ENCODE measurements at regions not wholly inside any gene's neighbourhood (a gene's known extent, or its start where the extent isn't known, plus 50 kb on each side); places are given as distances from the start of the nearest gene placed in this dataset.

DNA sequence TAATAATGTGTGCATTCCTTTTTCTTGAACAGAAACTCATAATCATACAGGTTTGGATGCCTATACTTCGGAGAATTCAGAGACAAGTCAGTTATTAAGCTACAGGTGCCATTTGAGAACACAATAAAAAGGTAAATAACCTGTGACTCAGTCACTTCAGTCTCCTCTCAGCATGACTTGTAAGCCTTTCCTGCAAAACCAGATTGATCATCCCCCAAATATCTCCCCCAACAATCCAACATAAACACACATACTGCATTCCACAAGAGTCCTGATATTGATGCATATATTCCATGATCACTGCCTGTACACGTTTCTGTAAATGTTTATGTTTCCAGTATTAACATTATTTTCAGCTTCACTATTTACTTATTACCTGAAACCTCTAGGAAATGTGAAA, 110.8 kb downstream of the PWWP3B start:
- Mint-ChIP-seq H3K36me3 (no peaks in the 10 kb centered on the region), H3K4me3 (no peak overlapping the region), H3K9me3 (no peaks in the 10 kb centered on the region), H3K27ac (no peak overlapping the region), H3K4me1 (peaks cover 3% of the 10 kb centered on the region), H3K27me3 (ENCODE audit: insufficient read depth, low read depth) (no peaks in the 10 kb centered on the region)
- Histone ChIP-seq H3K27me3 (no peaks in the 10 kb centered on the region), H2AFZ (replicated peaks) (no peak overlapping the region), H4K20me1 (ENCODE audit: low read depth) (no peaks in the 10 kb centered on the region), H3K36me3 (no peaks in the 10 kb centered on the region), H3K9ac (no peak overlapping the region), H3K4me2 (no peak overlapping the region), H3K4me3 (no peak overlapping the region), H3K4me1 (no peaks in the 10 kb centered on the region), H3F3A (ENCODE audit: low read depth) (no peaks in the 10 kb centered on the region), H3K9me3 (ENCODE audit: low read depth) (peaks cover 8% of the 10 kb centered on the region), H3K27ac (no peak overlapping the region), H3K79me2 (ENCODE audit: low read depth) (no peaks in the 10 kb centered on the region)
- no peak for DNase-seq (ENCODE audit: low spot score)
- TF ChIP-seq EZH2 (IDR thresholded peaks at IDR 0.05) (no peak), EZH2phosphoT487 (IDR thresholded peaks at IDR 0.05) (no peak)
- TF ChIP-seq, protein P1, sequence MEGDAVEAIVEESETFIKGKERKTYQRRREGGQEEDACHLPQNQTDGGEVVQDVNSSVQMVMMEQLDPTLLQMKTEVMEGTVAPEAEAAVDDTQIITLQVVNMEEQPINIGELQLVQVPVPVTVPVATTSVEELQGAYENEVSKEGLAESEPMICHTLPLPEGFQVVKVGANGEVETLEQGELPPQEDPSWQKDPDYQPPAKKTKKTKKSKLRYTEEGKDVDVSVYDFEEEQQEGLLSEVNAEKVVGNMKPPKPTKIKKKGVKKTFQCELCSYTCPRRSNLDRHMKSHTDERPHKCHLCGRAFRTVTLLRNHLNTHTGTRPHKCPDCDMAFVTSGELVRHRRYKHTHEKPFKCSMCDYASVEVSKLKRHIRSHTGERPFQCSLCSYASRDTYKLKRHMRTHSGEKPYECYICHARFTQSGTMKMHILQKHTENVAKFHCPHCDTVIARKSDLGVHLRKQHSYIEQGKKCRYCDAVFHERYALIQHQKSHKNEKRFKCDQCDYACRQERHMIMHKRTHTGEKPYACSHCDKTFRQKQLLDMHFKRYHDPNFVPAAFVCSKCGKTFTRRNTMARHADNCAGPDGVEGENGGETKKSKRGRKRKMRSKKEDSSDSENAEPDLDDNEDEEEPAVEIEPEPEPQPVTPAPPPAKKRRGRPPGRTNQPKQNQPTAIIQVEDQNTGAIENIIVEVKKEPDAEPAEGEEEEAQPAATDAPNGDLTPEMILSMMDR (IDR thresholded peaks at IDR 0.05): no peak

DNA sequence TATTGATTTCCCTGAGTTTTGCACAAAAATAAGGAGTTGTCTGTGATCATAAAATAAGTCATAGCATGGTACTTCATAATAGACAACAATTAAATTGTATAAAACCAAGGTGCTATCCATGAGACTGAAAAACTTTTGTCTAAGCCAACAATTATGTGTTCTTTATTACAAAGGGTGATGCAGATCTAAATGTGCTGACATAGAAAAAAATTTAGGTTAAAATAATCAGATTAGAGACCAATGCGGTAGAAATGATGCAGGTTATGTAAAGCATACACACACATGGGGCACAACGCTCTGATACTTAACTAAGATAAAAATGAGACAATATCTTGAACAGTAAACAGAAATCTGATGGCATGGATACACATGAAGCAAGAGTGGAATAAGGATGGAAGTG, 113.3 kb downstream of the PWWP3B start:
- H3K9me3 Mint-ChIP-seq: no peaks in the 10 kb centered on the region

DNA sequence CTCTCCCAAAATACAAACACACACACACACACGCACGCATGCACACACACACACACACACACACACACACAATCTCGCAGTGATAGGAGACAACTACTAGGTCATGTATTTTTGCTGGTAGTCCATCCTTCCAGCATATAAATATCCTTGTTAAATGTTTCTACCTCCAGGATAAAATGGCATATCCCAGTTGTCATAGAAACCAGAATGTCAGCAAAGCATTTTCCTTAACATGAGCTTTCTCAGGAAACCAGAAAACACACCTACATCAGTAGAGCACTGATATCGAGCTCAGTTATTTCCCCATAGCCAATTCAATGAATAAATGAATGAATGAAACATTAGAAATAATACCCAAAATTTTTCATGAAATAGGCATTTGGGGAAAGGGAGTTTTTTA, 115.7 kb downstream of the PWWP3B start:
- Histone ChIP-seq H3K9me3 (ENCODE audit: low read depth) (peaks cover 8% of the 10 kb centered on the region), H3K4me3 (no peak overlapping the region), H2AFZ (replicated peaks) (no peak overlapping the region), H3K4me2 (no peak overlapping the region), H3K79me2 (ENCODE audit: low read depth) (no peaks in the 10 kb centered on the region), H3K27ac (no peak overlapping the region), H3K4me1 (no peaks in the 10 kb centered on the region), H4K20me1 (ENCODE audit: low read depth) (no peaks in the 10 kb centered on the region), H3K36me3 (no peaks in the 10 kb centered on the region), H3F3A (ENCODE audit: low read depth) (no peaks in the 10 kb centered on the region), H3K27me3 (no peaks in the 10 kb centered on the region), H3K9ac (no peak overlapping the region)
- Mint-ChIP-seq H3K27me3 (ENCODE audit: insufficient read depth, low read depth) (no peaks in the 10 kb centered on the region), H3K27ac (no peak overlapping the region), H3K4me3 (no peak overlapping the region), H3K4me1 (peaks cover 12% of the 10 kb centered on the region), H3K9me3 (no peaks in the 10 kb centered on the region), H3K36me3 (no peaks in the 10 kb centered on the region)
- DNase-seq (ENCODE audit: low spot score): no peak
- TF ChIP-seq EZH2phosphoT487 (IDR thresholded peaks at IDR 0.05) (no peak), EZH2 (IDR thresholded peaks at IDR 0.05) (no peak)
- TF ChIP-seq, protein P1 (IDR thresholded peaks at IDR 0.05): no peak

More for the DNA sequence above, 113.3 kb downstream of the PWWP3B start:
- no peaks in the 10 kb centered on the region for H3K27me3 ChIP-seq
- H3K4me2 ChIP-seq: no peak overlapping the region
- H2AFZ ChIP-seq (replicated peaks): no peak overlapping the region
- peaks cover 8% of the 10 kb centered on the region for H3K9me3 ChIP-seq (ENCODE audit: low read depth)
- H3K4me1 ChIP-seq: no peaks in the 10 kb centered on the region
- H3K36me3 Mint-ChIP-seq: no peaks in the 10 kb centered on the region
- H3K27ac Mint-ChIP-seq: no peak overlapping the region
- no peak for DNase-seq (ENCODE audit: low spot score)
- H3F3A ChIP-seq (ENCODE audit: low read depth): no peaks in the 10 kb centered on the region
- no peak overlapping the region for H3K4me3 ChIP-seq
- TF ChIP-seq EZH2phosphoT487 (IDR thresholded peaks at IDR 0.05) (no peak), EZH2 (IDR thresholded peaks at IDR 0.05) (no peak)
- TF ChIP-seq, protein P1 (IDR thresholded peaks at IDR 0.05): no peak
- H4K20me1 ChIP-seq (ENCODE audit: low read depth): no peaks in the 10 kb centered on the region
- H3K4me3 Mint-ChIP-seq: no peak overlapping the region
- H3K27ac ChIP-seq: no peak overlapping the region
- no peaks in the 10 kb centered on the region for H3K27me3 Mint-ChIP-seq (ENCODE audit: insufficient read depth, low read depth)
- H3K4me1 Mint-ChIP-seq: peaks cover 12% of the 10 kb centered on the region
- no peaks in the 10 kb centered on the region for H3K36me3 ChIP-seq
- H3K9ac ChIP-seq: no peak overlapping the region
- H3K79me2 ChIP-seq (ENCODE audit: low read depth): no peaks in the 10 kb centered on the region
